Sigmoid colon (tissue), 6 donors: ENCODE measurements at regions not wholly inside any gene's neighbourhood (a gene's known extent, or its start where the extent isn't known, plus 50 kb on each side); places are given as distances from the start of the nearest gene placed in this dataset.

ENCODE experiments used
- DNase-seq: peaks from one replicate; pipeline ENCODE4 v3.0.0-alpha.2; 2019
- H3K27ac ChIP-seq, 4 donors: fragments of 200-600 bp; sonication (generic); one replicate each; pipeline ENCODE4 v1.5.1; 2016 to 2019; ENCODE audit warnings: mild to moderate bottlenecking in 1 of 4
- H3K27me3 ChIP-seq, 3 donors: fragments of 200-600 bp; sonication (generic); one replicate each; pipeline ENCODE4 v1.5.1; 2019; ENCODE audit warnings: mild to moderate bottlenecking in 1 of 3
- H3K36me3 ChIP-seq, 4 donors: fragments of 200-600 bp; sonication (generic); one replicate each; pipeline ENCODE4 v1.5.1; 2016 to 2019
- H3K4me1 ChIP-seq, 4 donors: fragments of 200-600 bp; sonication (generic); one replicate each; pipeline ENCODE4 v1.5.1; 2017 to 2019
- H3K4me3 ChIP-seq, 4 donors: fragments of 200-600 bp; sonication (generic); one replicate each; pipeline ENCODE4 v1.5.1; 2017 to 2019; ENCODE audit warnings: mild to moderate bottlenecking in 2 of 4, moderate library complexity in 1 of 4
- H3K9me3 ChIP-seq, 4 donors: fragments of 200-600 bp in 3 of 4; sonication (generic) in 3 of 4; one replicate each; pipeline versions ENCODE4 v1.5.1 to v1.6.1; 2013 to 2019
- CTCF ChIP-seq, 4 experiments: fragments of 450-650 bp in 3 of 4; fragments of 200-600 bp in 1 of 4; IDR thresholded peaks; one replicate each; pipeline ENCODE4 v1.5.1; 2016 to 2019; ENCODE audit warnings: antibody characterized with exemption in 4 of 4, mild to moderate bottlenecking in 3 of 4, moderate library complexity in 2 of 4
- EP300 ChIP-seq, 4 donors: sonication (generic); formaldehyde crosslinking; IDR thresholded peaks; one replicate each; pipeline ENCODE4 v1.6.1; 2017; ENCODE audit warnings: antibody characterized with exemption in 4 of 4
- POLR2A ChIP-seq, 2 donors: fragments of 450-650 bp; IDR thresholded peaks; one replicate each; pipeline ENCODE4 v1.6.1; 2016; ENCODE audit warnings: antibody characterized with exemption in 2 of 2, mild to moderate bottlenecking in 2 of 2, moderate library complexity in 2 of 2
- POLR2AphosphoS5 ChIP-seq, 4 donors: sonication (generic); formaldehyde crosslinking; IDR thresholded peaks; one replicate each; pipeline ENCODE4 v1.6.1; 2017; ENCODE audit warnings: antibody characterized with exemption in 4 of 4
- WGBS, 2 donors: extraction: QIAGEN DNeasy Blood & Tissue Kit; methylation state at CpG; one replicate each; pipeline ENCODE4 v1.1.7; 2013; 5-methylcytosine and 5-hydroxymethylcytosine counted together
- intact Hi-C: fragments of 100-400 bp; cut with DNase I; formaldehyde crosslinking; loops from one replicate; pipeline ENCODE4 v1.15.1; 2023
- donor health status: healthy with polysubstance abuse.
- donor health status: healthy.

GRCh38 chr2:14188446-14188845 is 444.1 kb upstream of the LRATD1 start:
- no peaks in the 10 kb centered on the region for H3K4me1 ChIP-seq
- no peaks in the 10 kb centered on the region for H3K9me3 ChIP-seq
- H3K27me3 ChIP-seq, result no peaks in the 10 kb centered on the region
- H3K36me3 ChIP-seq, result no peaks in the 10 kb centered on the region
- no peak overlapping the region for H3K4me3 ChIP-seq
- H3K27ac ChIP-seq, result no peak overlapping the region
- intact Hi-C loops, result no loop called here
- no peak for DNase-seq
- 88 to 91% methylated on average over 6 of the region's 6 CpGs for whole genome bisulfite sequencing, 2 donors
- TF ChIP-seq POLR2AphosphoS5 (IDR thresholded peaks at IDR 0.05), result no peak
- no peak for TF ChIP-seq POLR2A (IDR thresholded peaks at IDR 0.05)
- no peak for TF ChIP-seq CTCF (IDR thresholded peaks at IDR 0.05)
- no peak for TF ChIP-seq EP300 (IDR thresholded peaks at IDR 0.05)

GRCh38 chr2:14189929-14190328 is 442.6 kb upstream of the LRATD1 start:
- intact Hi-C loops, result no loop called here
- Histone ChIP-seq H3K4me1 (no peaks in the 10 kb centered on the region), H3K36me3 (no peaks in the 10 kb centered on the region), H3K27ac (no peak overlapping the region), H3K27me3 (no peaks in the 10 kb centered on the region), H3K4me3 (no peak overlapping the region), H3K9me3 (no peaks in the 10 kb centered on the region)
- 49 to 60% methylated on average over 2 of the region's 2 CpGs for WGBS, 2 donors
- no peak for DNase-seq
- TF ChIP-seq POLR2AphosphoS5 (IDR thresholded peaks at IDR 0.05) (no peak), POLR2A (IDR thresholded peaks at IDR 0.05) (no peak), EP300 (IDR thresholded peaks at IDR 0.05) (no peak), CTCF (IDR thresholded peaks at IDR 0.05) (no peak)

DNA sequence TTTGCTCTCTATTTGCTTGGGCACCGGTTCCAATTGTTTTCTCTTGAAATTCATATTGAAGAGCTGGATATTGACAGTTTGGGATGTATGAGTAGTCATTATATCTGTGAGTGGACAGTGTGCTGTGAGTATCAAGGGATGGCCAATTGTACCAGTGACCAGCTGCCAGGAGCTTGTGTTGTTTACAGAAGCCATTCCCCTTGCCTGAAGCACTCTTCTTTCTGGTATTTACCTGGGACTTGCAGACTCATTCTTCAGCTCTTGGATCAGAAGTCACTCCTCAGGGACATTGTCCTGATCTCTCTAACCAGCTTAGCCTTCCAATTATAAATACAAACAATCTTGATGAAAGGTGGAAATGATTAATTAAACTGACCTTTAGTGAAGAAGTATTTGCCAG is 438.3 kb upstream of the LRATD1 start:
- H3K4me3 ChIP-seq, result no peak overlapping the region
- no peak overlapping the region for H3K27ac ChIP-seq
- intact Hi-C loops, result no loop called here
- no peak for DNase-seq
- WGBS, 2 donors, result 94 to 95% methylated on average over 1 of the region's 1 CpG
- no peaks in the 10 kb centered on the region for H3K4me1 ChIP-seq
- H3K36me3 ChIP-seq, result no peaks in the 10 kb centered on the region
- H3K9me3 ChIP-seq, result no peaks in the 10 kb centered on the region
- H3K27me3 ChIP-seq, result no peaks in the 10 kb centered on the region
- no peak for TF ChIP-seq POLR2A (IDR thresholded peaks at IDR 0.05)
- TF ChIP-seq CTCF (IDR thresholded peaks at IDR 0.05), result no peak
- no peak for TF ChIP-seq EP300 (IDR thresholded peaks at IDR 0.05)
- no peak for TF ChIP-seq POLR2AphosphoS5 (IDR thresholded peaks at IDR 0.05)

- 65 to 76% methylated on average over 2 of the region's 2 CpGs for WGBS, 2 donors
- TF ChIP-seq POLR2AphosphoS5 (IDR thresholded peaks at IDR 0.05), result no peak
- TF ChIP-seq EP300 (IDR thresholded peaks at IDR 0.05), result no peak
- TF ChIP-seq CTCF (IDR thresholded peaks at IDR 0.05), result no peak
- no peak for TF ChIP-seq POLR2A (IDR thresholded peaks at IDR 0.05)
- H3K4me1 ChIP-seq, result no peaks in the 10 kb centered on the region
- intact Hi-C loops, result no loop called here
- H3K4me3 ChIP-seq, result no peak overlapping the region
- H3K27me3 ChIP-seq, result no peaks in the 10 kb centered on the region
- no peaks in the 10 kb centered on the region for H3K36me3 ChIP-seq
- no peaks in the 10 kb centered on the region for H3K9me3 ChIP-seq
- no peak overlapping the region for H3K27ac ChIP-seq
- DNase-seq, result no peak
Observed at GRCh38 chr2:14197293-14197692, 435.2 kb upstream of the LRATD1 start.

GRCh38 chr2:14199040-14199439 is 433.5 kb upstream of the LRATD1 start:
- no peaks in the 10 kb centered on the region for H3K9me3 ChIP-seq
- intact Hi-C loops, result no loop called here
- no peaks in the 10 kb centered on the region for H3K4me1 ChIP-seq
- H3K4me3 ChIP-seq, result no peak overlapping the region
- H3K27me3 ChIP-seq, result no peaks in the 10 kb centered on the region
- no peak for DNase-seq
- no peak for TF ChIP-seq CTCF (IDR thresholded peaks at IDR 0.05)
- no peak for TF ChIP-seq POLR2AphosphoS5 (IDR thresholded peaks at IDR 0.05)
- no peak for TF ChIP-seq POLR2A (IDR thresholded peaks at IDR 0.05)
- no peak for TF ChIP-seq EP300 (IDR thresholded peaks at IDR 0.05)
- 78 to 85% methylated on average over 3 of the region's 3 CpGs for WGBS, 2 donors
- H3K27ac ChIP-seq, result no peak overlapping the region
- H3K36me3 ChIP-seq, result no peaks in the 10 kb centered on the region
